Astrocyte (in vitro differentiated cells and primary cell): ENCODE measurements at regions not wholly inside any gene's neighbourhood (a gene's known extent, or its start where the extent isn't known, plus 50 kb on each side); places are given as distances from the start of the nearest gene placed in this dataset.

Source experiments
- DNase-seq: peaks from one replicate; pipeline ENCODE4 v3.0.0-alpha.2; 2010; ENCODE audit warnings: low read depth
- FAIRE-seq: peaks from 2 replicates; lab custom pipeline; 2011; peaks lifted over from hg19 to GRCh38; lab: Jason Lieb, UNC
- H2AFZ ChIP-seq: 2 replicates; pipeline ENCODE4 v1.6.0; 2012; ENCODE audit warnings: low read depth, low read length, inconsistent platforms
- H3K27ac ChIP-seq: 2 replicates; pipeline ENCODE4 v1.5.1; 2011; ENCODE audit warnings: low read depth, low read length, inconsistent platforms
- H3K27me3 ChIP-seq: 2 replicates; pipeline ENCODE4 v1.6.0; 2011; ENCODE audit warnings: low read length, inconsistent platforms; ENCODE audit not compliant: insufficient read depth
- H3K36me3 ChIP-seq: 2 replicates; pipeline ENCODE4 v1.5.1; 2011; ENCODE audit warnings: low read length, inconsistent platforms; ENCODE audit not compliant: insufficient read depth
- H3K4me1 ChIP-seq: 2 replicates; pipeline ENCODE4 v1.5.1; 2011; ENCODE audit warnings: low read length, inconsistent platforms; ENCODE audit not compliant: insufficient read depth
- H3K4me2 ChIP-seq: 2 replicates; pipeline ENCODE4 v1.6.0; 2012; ENCODE audit warnings: low read length, inconsistent platforms
- H3K4me3 ChIP-seq: 2 replicates; pipeline ENCODE4 v1.5.1; 2011; ENCODE audit warnings: low read depth, mild to moderate bottlenecking, low read length, inconsistent platforms; ENCODE audit not compliant: insufficient read depth
- H3K79me2 ChIP-seq: 2 replicates; pipeline ENCODE4 v1.6.0; 2012; ENCODE audit warnings: mild to moderate bottlenecking, low read length, inconsistent platforms; ENCODE audit not compliant: insufficient read depth
- H3K9ac ChIP-seq: 2 replicates; pipeline ENCODE4 v1.6.0; 2012; ENCODE audit warnings: mild to moderate bottlenecking, low read length, inconsistent platforms
- H3K9me3 ChIP-seq: 2 replicates; pipeline ENCODE4 v1.5.1; 2012; ENCODE audit warnings: low read depth, mild to moderate bottlenecking, low read length, inconsistent platforms; ENCODE audit not compliant: insufficient read depth
- H4K20me1 ChIP-seq: 2 replicates; pipeline ENCODE4 v1.6.0; 2012; ENCODE audit warnings: low read length, inconsistent platforms; ENCODE audit not compliant: insufficient read depth
- H3K27ac Mint-ChIP-seq: one replicate; pipeline ENCODE4 v1.8.0; 2021; ENCODE audit warnings: mild to moderate bottlenecking, mixed read lengths; ENCODE audit not compliant: unreplicated experiment
- H3K27me3 Mint-ChIP-seq: one replicate; pipeline ENCODE4 v1.8.0; 2021; ENCODE audit warnings: low read depth, mixed read lengths; ENCODE audit not compliant: unreplicated experiment
- H3K36me3 Mint-ChIP-seq: one replicate; pipeline ENCODE4 v1.8.0; 2021; ENCODE audit warnings: low read depth, mixed read lengths; ENCODE audit not compliant: unreplicated experiment
- H3K4me1 Mint-ChIP-seq: one replicate; pipeline ENCODE4 v1.8.0; 2021; ENCODE audit warnings: low read depth, mixed read lengths; ENCODE audit not compliant: unreplicated experiment
- H3K4me3 Mint-ChIP-seq: one replicate; pipeline ENCODE4 v1.8.0; 2021; ENCODE audit warnings: mild to moderate bottlenecking, moderate library complexity, mixed read lengths; ENCODE audit not compliant: unreplicated experiment
- H3K9me3 Mint-ChIP-seq: one replicate; pipeline ENCODE4 v1.8.0; 2021; ENCODE audit warnings: mild to moderate bottlenecking, mixed read lengths; ENCODE audit not compliant: unreplicated experiment
- CTCF ChIP-seq: IDR thresholded peaks from 2 replicates; pipeline ENCODE4 v1.5.1; 2011; ENCODE audit warnings: low read depth, mild to moderate bottlenecking, inconsistent platforms, low read length, moderate library complexity; ENCODE audit not compliant: insufficient read depth
- EZH2 ChIP-seq: IDR thresholded peaks from 2 replicates; pipeline ENCODE4 v1.6.1; 2012; ENCODE audit warnings: mild to moderate bottlenecking, low read length, inconsistent platforms; ENCODE audit not compliant: insufficient read depth

GRCh38 chr3:34619990-34620389 is 821.6 kb downstream of the PDCD6IP start:
- Histone ChIP-seq H3K27me3 (no peaks in the 10 kb centered on the region), H3K4me1 (no peaks in the 10 kb centered on the region), H3K9me3 (no peaks in the 10 kb centered on the region), H3K4me2 (no peak overlapping the region), H2AFZ (no peak overlapping the region), H3K9ac (no peak overlapping the region), H3K27ac (no peak overlapping the region), H4K20me1 (no peaks in the 10 kb centered on the region), H3K79me2 (no peaks in the 10 kb centered on the region), H3K36me3 (no peaks in the 10 kb centered on the region), H3K4me3 (no peak overlapping the region)
- Mint-ChIP-seq H3K27me3 (no peaks in the 10 kb centered on the region), H3K9me3 (peaks cover 8% of the 10 kb centered on the region), H3K27ac (no peak overlapping the region), H3K36me3 (no peaks in the 10 kb centered on the region), H3K4me1 (no peaks in the 10 kb centered on the region), H3K4me3 (no peak overlapping the region)
- FAIRE-seq: no peak
- DNase-seq: no peak
- no peak for TF ChIP-seq EZH2
- no peak for TF ChIP-seq CTCF

GRCh38 chr3:34626699-34627098 is 828.3 kb downstream of the PDCD6IP start:
- no peak overlapping the region for H3K27ac ChIP-seq
- DNase-seq (no peak), FAIRE-seq (no peak)
- H3K9ac ChIP-seq: no peak overlapping the region
- H3K9me3 ChIP-seq: no peaks in the 10 kb centered on the region
- Mint-ChIP-seq H3K4me1 (no peaks in the 10 kb centered on the region), H3K27ac (no peak overlapping the region), H3K4me3 (no peak overlapping the region), H3K9me3 (no peaks in the 10 kb centered on the region), H3K27me3 (no peaks in the 10 kb centered on the region), H3K36me3 (no peaks in the 10 kb centered on the region)
- TF ChIP-seq CTCF (no peak), EZH2 (no peak)
- no peaks in the 10 kb centered on the region for H3K79me2 ChIP-seq
- no peaks in the 10 kb centered on the region for H3K27me3 ChIP-seq
- no peak overlapping the region for H2AFZ ChIP-seq
- no peak overlapping the region for H3K4me2 ChIP-seq
- no peaks in the 10 kb centered on the region for H3K4me1 ChIP-seq
- no peaks in the 10 kb centered on the region for H3K36me3 ChIP-seq
- no peaks in the 10 kb centered on the region for H4K20me1 ChIP-seq
- H3K4me3 ChIP-seq: no peak overlapping the region

- Mint-ChIP-seq H3K9me3 (no peaks in the 10 kb centered on the region), H3K4me3 (no peak overlapping the region), H3K36me3 (no peaks in the 10 kb centered on the region), H3K27ac (no peak overlapping the region), H3K4me1 (no peaks in the 10 kb centered on the region), H3K27me3 (no peaks in the 10 kb centered on the region)
- H3K4me3 ChIP-seq: no peak overlapping the region
- H3K27ac ChIP-seq: no peak overlapping the region
- no peak overlapping the region for H3K9ac ChIP-seq
- no peak overlapping the region for H2AFZ ChIP-seq
- no peaks in the 10 kb centered on the region for H3K36me3 ChIP-seq
- DNase-seq: no peak
- H3K9me3 ChIP-seq: no peaks in the 10 kb centered on the region
- H3K79me2 ChIP-seq: no peaks in the 10 kb centered on the region
- TF ChIP-seq EZH2 (no peak), CTCF (no peak)
- no peaks in the 10 kb centered on the region for H3K4me1 ChIP-seq
- no peak overlapping the region for H3K4me2 ChIP-seq
- no peaks in the 10 kb centered on the region for H4K20me1 ChIP-seq
- no peaks in the 10 kb centered on the region for H3K27me3 ChIP-seq
- no peak for FAIRE-seq
These were observed 836.5 kb downstream of the PDCD6IP start for GRCh38 chr3:34634939-34635338.
